GM12864 (cell line): ENCODE measurements at regions not wholly inside any gene's neighbourhood (a gene's known extent, or its start where the extent isn't known, plus 50 kb on each side); places are given as distances from the start of the nearest gene placed in this dataset.
A peak's percentile ranks its signal among the peaks of the same experiment; 100 is the strongest.

Source experiments
- DNase-seq: peaks from one replicate; pipeline ENCODE4 v3.0.0-alpha.2; 2011; ENCODE audit warnings: low read depth
- H3K4me3 ChIP-seq: 2 replicates; pipeline ENCODE4 v1.5.1; 2011; ENCODE audit warnings: mild to moderate bottlenecking, low read depth, low read length, control low read depth
- TF ChIP-seq, protein P1 (sequence below): IDR thresholded peaks from 2 replicates; pipeline ENCODE4 v1.5.1; 2011; ENCODE audit warnings: low read depth, mild to moderate bottlenecking, moderate library complexity, low read length, control low read depth, inconsistent platforms; ENCODE audit errors: missing control alignments

DNA sequence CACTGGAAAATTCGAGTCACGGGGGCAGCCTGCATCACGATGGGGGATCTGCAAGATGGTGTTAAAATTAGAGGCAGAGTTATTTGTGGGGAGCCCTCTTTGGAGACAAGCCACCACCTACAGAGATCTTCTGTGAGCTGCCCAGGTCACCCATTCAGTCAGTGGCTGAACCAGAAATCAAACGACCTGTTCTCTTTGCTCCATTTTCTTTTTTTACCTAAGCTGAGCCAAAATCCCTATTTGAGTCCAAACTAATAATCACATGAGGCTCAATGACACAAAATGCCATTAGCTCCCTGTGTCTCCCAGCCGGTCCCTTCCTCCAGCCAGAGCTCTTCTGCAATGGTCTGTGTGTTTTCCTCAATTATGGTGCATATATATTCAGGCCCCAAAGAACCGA, 394.2 kb downstream of the AGTPBP1 start:
- no peak for DNase-seq
- TF ChIP-seq, protein P1, sequence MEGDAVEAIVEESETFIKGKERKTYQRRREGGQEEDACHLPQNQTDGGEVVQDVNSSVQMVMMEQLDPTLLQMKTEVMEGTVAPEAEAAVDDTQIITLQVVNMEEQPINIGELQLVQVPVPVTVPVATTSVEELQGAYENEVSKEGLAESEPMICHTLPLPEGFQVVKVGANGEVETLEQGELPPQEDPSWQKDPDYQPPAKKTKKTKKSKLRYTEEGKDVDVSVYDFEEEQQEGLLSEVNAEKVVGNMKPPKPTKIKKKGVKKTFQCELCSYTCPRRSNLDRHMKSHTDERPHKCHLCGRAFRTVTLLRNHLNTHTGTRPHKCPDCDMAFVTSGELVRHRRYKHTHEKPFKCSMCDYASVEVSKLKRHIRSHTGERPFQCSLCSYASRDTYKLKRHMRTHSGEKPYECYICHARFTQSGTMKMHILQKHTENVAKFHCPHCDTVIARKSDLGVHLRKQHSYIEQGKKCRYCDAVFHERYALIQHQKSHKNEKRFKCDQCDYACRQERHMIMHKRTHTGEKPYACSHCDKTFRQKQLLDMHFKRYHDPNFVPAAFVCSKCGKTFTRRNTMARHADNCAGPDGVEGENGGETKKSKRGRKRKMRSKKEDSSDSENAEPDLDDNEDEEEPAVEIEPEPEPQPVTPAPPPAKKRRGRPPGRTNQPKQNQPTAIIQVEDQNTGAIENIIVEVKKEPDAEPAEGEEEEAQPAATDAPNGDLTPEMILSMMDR = no peak

DNA sequence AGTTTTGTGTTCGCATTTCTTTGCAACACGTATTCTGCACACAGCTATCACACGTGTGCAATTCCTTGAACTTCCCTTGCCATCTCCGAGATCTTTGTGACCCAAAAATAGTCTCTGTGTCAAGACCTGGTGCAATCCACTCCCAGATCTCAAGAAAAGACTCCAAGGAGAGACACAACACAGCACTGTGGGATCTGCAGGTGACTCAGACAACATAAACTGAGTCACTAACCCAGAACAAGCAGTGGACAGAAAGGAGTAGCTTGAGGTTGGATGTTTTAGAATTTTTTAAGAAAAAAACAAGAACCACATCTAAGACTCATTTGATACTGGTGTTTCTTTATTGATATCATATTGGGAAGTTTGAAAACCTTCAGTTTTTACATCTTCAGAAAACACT, 396.9 kb downstream of the AGTPBP1 start:
- no peak for DNase-seq
- no peak overlapping the region for H3K4me3 ChIP-seq
- TF ChIP-seq, protein P1 = no peak

More for the DNA sequence above, 394.2 kb downstream of the AGTPBP1 start:
- H3K4me3 ChIP-seq = no peak overlapping the region

DNA sequence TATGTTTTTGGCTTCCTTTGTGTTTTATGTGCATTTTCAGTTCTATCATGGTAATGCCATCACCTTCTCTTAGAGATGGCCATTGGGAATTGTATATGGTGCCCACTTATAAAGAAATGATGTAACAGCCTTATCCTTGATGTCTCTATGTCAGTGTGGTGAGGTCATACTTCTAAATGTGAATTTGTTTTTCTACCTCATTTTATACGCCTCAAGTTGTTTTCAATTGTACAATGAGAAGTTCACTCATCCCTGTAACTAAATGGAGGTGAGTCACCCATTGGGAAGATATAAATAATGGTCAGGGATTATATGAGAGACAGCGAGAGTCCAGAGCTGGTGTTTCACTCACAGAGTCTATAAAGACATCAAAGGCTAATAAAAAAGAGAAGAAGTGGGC, 402.4 kb downstream of the AGTPBP1 start:
- no peak for DNase-seq
- TF ChIP-seq, protein P1 = no peak
- H3K4me3 ChIP-seq = no peak overlapping the region

DNA sequence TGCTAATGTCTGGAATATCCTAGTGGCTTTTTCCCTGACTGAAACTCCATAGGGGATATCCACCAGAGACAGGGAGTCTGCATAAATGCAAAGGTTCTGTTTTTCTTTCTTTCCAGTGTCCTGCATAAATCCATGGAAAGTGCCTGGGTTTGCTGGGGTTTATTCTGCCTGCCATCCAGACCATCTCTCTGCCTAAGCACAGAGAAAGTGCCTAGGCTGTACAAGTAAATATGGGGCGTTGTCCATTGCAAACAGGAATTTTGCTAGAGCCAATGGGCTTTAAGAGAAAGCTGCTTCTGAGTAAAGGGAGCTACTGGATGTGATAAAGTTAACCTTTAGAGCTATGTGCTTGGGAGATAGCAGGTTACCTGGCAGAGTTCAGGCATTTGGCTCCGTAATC, 407.5 kb downstream of the AGTPBP1 start:
- no peak for DNase-seq
- TF ChIP-seq, protein P1 = no peak
- no peak overlapping the region for H3K4me3 ChIP-seq

DNA sequence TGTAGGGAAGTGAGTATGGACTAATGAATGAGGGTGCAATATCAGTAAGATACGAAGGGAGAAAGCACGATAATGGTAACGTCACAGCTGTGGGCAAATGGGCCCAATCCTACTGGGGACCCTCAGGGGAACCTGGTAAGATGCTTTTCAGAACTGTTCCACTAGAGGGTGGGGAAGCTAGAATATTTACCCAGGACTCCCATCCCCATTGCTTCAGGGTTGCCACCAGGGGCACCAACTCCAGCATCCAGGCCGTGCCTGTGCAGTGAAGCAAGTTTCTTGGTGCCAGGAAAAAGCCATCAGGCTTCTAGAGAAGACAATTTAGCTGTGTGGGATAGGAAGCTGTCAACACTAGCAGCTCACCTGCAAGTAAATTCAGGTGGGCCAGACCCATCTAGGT, 409.3 kb downstream of the AGTPBP1 start:
- no peak for DNase-seq
- no peak overlapping the region for H3K4me3 ChIP-seq
- TF ChIP-seq, protein P1 = peak; percentile 50

DNA sequence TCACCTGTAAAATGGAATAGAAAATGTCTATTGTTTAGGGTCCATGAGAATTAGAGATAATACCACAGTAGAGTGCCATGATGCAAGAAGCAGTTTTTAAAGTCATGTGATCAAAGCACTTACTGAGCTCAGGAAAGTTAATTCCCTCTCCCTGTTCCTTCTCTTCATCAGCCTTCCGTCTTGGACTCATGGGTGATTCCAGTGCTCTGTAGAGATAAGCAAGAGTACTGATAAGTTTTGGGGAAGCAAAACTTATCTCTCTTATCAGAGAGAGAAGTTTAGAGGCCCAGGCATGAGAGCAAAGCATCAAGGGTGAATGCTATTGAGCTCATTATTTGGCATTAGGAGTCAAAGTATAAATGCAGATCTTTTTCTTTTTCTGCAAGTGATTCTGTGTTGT, 410.1 kb downstream of the AGTPBP1 start:
- TF ChIP-seq, protein P1 = no peak
- no peak overlapping the region for H3K4me3 ChIP-seq
- no peak for DNase-seq

DNA sequence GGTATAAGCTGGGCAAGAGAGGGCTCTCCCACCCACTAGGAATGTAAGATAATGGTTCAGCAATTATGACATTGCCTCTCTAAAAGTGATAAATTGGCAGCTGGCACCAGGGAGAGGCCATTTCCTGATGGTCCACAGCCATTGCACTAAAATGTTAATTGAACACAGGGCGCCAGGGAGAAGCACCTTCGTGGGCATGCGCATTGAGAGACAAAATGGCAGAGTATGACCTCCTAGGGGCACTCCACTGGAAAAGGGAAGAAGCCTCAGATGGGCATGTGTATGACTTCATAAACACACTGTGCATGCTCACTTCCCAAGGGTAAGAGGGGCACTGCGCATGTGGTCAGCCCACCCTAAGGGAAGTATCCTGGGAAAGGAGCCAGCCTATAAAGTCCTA, 419.2 kb downstream of the AGTPBP1 start:
- no peak overlapping the region for H3K4me3 ChIP-seq
- TF ChIP-seq, protein P1 = no peak
- DNase-seq = no peak
